AG04450 (cell line): ENCODE measurements at regions not wholly inside any gene's neighbourhood (a gene's known extent, or its start where the extent isn't known, plus 50 kb on each side); places are given as distances from the start of the nearest gene placed in this dataset.

Source experiments
- CTCF ChIA-PET: fragments of 300-600, 350-600 bp; formaldehyde crosslinking; extraction: SDS; loops from one replicate; lab custom pipeline; 2022; ENCODE audit warnings: antibody characterized with exemption, inconsistent platforms; lab: Charles Lee
- POLR2A ChIA-PET: fragments of 350-600 bp; formaldehyde crosslinking; extraction: SDS; loops from one replicate; lab custom pipeline; 2021; ENCODE audit warnings: antibody characterized with exemption, inconsistent platforms; lab: Yijun Ruan, JAX
- DNase-seq: peaks from one replicate; pipeline ENCODE4 v3.0.0-alpha.2; 2011; ENCODE audit warnings: low read depth, low spot score
- H3K27ac ChIP-seq: one replicate; pipeline ENCODE4 v1.5.1; 2012; ENCODE audit warnings: low read depth, low read length, control low read depth
- H3K27me3 ChIP-seq: one replicate; pipeline ENCODE4 v1.6.0; 2012; ENCODE audit warnings: low read length; ENCODE audit not compliant: control insufficient read depth, insufficient read depth
- H3K4me3 ChIP-seq: 2 replicates; pipeline ENCODE4 v1.5.1; 2011; ENCODE audit warnings: mild to moderate bottlenecking, low read depth, low read length, control low read depth
- H3K9me3 ChIP-seq: 2 replicates; pipeline ENCODE4 v1.5.1; 2012; ENCODE audit warnings: low read length; ENCODE audit not compliant: control insufficient read depth, insufficient read depth
- TF ChIP-seq, protein P1 (sequence below): IDR thresholded peaks from 2 replicates; pipeline ENCODE4 v1.5.1; 2011; ENCODE audit warnings: low read depth, low read length, control low read depth, inconsistent platforms

DNA sequence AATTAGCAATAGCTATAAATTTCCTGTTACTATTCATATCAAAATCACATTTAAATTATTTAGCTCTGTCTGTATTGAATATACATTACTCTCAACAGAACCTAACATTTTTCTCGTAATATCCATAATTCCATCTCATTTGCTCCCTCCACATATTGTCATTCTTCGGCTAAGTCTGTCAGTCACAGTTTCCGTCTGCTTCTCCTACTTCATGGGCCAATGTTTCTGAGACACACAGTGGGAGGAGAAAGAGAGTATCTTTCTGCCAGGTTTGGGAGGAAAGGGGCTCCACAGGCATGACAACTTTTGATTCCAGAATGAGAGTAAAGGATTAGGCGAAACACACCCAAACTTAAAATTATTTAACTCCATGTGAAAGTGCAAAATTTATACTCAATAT, 273.1 kb upstream of the SMIM21 start:
- no peak overlapping the region for H3K27ac ChIP-seq
- H3K4me3 ChIP-seq = no peak overlapping the region
- ChIA-PET POLR2A (interaction anchor here (0.5 kb wide), 1 partner anchor 1071 kb away, joined by 4 read pairs; no protein-coding TSS in a partner anchor), CTCF (no interaction called here)
- peaks cover 12% of the 10 kb centered on the region for H3K9me3 ChIP-seq
- H3K27me3 ChIP-seq = no peaks in the 10 kb centered on the region
- no peak for DNase-seq
- TF ChIP-seq, protein P1, sequence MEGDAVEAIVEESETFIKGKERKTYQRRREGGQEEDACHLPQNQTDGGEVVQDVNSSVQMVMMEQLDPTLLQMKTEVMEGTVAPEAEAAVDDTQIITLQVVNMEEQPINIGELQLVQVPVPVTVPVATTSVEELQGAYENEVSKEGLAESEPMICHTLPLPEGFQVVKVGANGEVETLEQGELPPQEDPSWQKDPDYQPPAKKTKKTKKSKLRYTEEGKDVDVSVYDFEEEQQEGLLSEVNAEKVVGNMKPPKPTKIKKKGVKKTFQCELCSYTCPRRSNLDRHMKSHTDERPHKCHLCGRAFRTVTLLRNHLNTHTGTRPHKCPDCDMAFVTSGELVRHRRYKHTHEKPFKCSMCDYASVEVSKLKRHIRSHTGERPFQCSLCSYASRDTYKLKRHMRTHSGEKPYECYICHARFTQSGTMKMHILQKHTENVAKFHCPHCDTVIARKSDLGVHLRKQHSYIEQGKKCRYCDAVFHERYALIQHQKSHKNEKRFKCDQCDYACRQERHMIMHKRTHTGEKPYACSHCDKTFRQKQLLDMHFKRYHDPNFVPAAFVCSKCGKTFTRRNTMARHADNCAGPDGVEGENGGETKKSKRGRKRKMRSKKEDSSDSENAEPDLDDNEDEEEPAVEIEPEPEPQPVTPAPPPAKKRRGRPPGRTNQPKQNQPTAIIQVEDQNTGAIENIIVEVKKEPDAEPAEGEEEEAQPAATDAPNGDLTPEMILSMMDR = no peak

DNA sequence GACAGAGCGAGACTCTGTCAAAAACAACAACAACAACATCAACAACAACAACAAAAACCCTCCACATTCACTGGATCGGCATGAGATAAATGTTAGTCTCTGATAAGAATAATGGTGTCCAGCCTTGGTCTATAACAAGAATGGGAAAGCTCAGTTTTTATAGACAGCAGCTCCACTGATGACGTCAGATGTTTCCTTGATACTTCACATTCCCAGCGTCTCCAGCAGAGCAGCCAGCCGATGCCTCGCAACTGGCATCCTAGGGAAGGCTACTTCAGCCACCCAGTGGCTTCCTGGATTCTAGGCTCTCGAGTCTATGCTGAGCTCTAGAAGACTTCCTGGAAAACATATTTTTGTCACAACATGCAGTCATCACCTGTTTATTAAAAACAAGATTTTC, 271.4 kb upstream of the SMIM21 start:
- ChIA-PET POLR2A (no interaction called here), CTCF (no interaction called here)
- Histone ChIP-seq H3K27me3 (no peaks in the 10 kb centered on the region), H3K27ac (no peak overlapping the region), H3K4me3 (no peak overlapping the region), H3K9me3 (peaks cover 10% of the 10 kb centered on the region)
- TF ChIP-seq, protein P1 = no peak
- no peak for DNase-seq

DNA sequence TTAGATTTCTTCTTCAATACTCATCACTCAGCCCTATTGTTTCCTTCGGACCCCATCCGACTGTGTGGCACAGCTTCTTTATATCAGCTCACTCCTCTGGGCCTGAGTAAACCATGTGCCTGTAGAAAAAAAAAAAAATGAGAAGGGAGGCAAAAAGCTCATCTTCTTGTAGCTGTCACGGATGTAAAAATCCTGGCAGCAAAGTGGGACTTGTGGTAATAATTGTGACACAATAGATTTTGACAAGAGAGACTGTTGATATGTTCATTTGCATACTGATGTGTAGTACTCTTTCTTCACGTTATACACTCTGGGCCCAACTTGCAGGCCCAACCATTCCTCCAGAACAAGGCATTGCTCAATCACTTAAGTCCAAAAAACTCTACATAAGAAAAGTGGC, 270.0 kb upstream of the SMIM21 start:
- ChIA-PET POLR2A (no interaction called here), CTCF (no interaction called here)

DNA sequence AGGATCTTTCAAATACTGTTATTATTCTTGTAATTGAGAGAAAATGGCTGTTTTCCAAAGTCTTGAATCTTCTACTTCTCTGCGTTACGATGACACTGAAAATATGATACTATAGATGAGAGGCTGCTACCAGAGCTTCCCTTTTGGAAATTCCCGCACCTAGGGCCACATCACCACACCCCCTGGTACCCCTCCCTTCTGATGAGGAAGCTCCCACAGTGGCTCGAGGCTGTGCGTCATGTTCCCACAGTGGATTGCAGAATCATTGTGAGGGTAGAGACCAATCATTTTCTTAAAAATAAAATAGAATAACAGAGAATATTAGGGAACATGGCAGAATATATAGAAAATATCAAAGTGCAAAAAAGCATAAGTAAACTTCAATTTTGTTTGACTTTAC, 268.9 kb upstream of the SMIM21 start:
- POLR2A ChIA-PET = no interaction called here
- CTCF ChIA-PET = interaction anchor here (0.6 kb wide), 1 partner anchor 1274 kb away, joined by 3 read pairs; no protein-coding TSS in a partner anchor

More for the DNA sequence above, 270.0 kb upstream of the SMIM21 start:
- TF ChIP-seq, protein P1 = no peak
- no peaks in the 10 kb centered on the region for H3K27me3 ChIP-seq
- no peak for DNase-seq
- no peak overlapping the region for H3K4me3 ChIP-seq
- H3K9me3 ChIP-seq = peaks cover 10% of the 10 kb centered on the region
- H3K27ac ChIP-seq = no peak overlapping the region

DNA sequence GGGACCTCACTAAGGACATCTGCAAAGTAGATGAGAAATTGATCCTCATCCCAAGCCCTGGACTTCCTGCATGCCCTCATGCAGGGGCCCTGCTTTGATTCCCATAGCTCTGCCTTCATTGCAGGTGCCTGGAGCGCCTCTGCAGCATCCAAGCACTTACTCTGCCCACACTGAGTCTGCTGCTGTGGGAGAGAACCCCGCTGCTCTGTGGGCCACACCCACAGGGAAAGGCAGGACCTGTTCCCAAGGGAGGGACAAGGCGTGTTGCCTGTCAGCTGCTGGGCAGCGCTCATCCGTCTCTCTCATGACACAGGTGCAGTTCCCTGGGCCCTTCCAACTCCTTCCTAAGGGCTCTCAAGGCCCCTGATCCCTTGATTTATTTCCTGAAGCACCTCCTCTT, 266.8 kb upstream of the SMIM21 start:
- no peak for DNase-seq
- CTCF ChIA-PET = no interaction called here
- Histone ChIP-seq H3K9me3 (peaks cover 6% of the 10 kb centered on the region; the same call in 1 of the 2 replicates), H3K4me3 (no peak overlapping the region), H3K27ac (no peak overlapping the region), H3K27me3 (no peaks in the 10 kb centered on the region)
- POLR2A ChIA-PET = no interaction called here
- TF ChIP-seq, protein P1 = no peak

More for the DNA sequence above, 268.9 kb upstream of the SMIM21 start:
- DNase-seq = no peak
- no peaks in the 10 kb centered on the region for H3K27me3 ChIP-seq
- no peak overlapping the region for H3K4me3 ChIP-seq
- H3K27ac ChIP-seq = no peak overlapping the region
- TF ChIP-seq, protein P1 = no peak
- peaks cover 6% of the 10 kb centered on the region; the same call in 1 of the 2 replicates for H3K9me3 ChIP-seq
